ENCODE measurements at regions not wholly inside any gene's neighbourhood (a gene's known extent, or its start where the extent isn't known, plus 50 kb on each side); places are given as distances from the start of the nearest gene placed in this dataset.
"Not testable (repeated sequence)": the region's sequence is repeated elsewhere in the genome, so short reads cannot be mapped to it uniquely, and the experiment has no call there.

GRCh38 chr6:21282360-21282759 lies 311.2 kb upstream of the SOX4 start:
- not testable (repeated sequence) for DNase-seq (ENCODE audit: low read depth in 2 of 3, low spot score in 1 of 3)

- no peak for DNase-seq (ENCODE audit: low read depth in 2 of 3, low spot score in 1 of 3)
These were observed 309.4 kb upstream of the SOX4 start for GRCh38 chr6:21284166-21284565.

GRCh38 chr6:21284706-21285105 lies 308.8 kb upstream of the SOX4 start:
- no peak for DNase-seq (ENCODE audit: low read depth in 2 of 3, low spot score in 1 of 3)

- DNase-seq (ENCODE audit: low read depth in 2 of 3, low spot score in 1 of 3) = no peak
These were observed 299.4 kb upstream of the SOX4 start for GRCh38 chr6:21294144-21294543.

GRCh38 chr6:21295506-21296240 lies 297.9 kb upstream of the SOX4 start:
- no peak for DNase-seq (ENCODE audit: low read depth in 2 of 3, low spot score in 1 of 3)

- no peak for DNase-seq (ENCODE audit: low read depth in 2 of 3, low spot score in 1 of 3)
These were observed 295.9 kb upstream of the SOX4 start for GRCh38 chr6:21297665-21298064.

DNA sequence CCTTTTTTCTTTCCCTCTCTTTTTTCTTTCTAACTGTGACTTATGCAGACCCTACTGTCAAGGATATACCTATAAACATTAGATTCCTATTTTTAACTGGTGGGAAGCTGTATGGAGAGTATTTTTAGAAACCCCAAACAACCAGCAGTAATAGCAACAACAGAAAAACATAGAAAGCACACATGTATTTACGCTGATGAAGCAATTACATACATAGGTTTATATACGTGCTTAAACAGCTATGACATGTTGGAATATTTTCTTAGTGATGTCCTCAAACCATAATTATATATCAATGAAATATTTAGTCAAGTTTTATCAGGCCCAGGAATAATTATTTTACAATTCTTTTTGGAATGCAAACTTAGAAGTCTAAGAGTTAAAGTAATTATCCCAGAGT lies 294.3 kb upstream of the SOX4 start:
- DNase-seq (ENCODE audit: low read depth in 2 of 3, low spot score in 1 of 3) = no peak

DNA sequence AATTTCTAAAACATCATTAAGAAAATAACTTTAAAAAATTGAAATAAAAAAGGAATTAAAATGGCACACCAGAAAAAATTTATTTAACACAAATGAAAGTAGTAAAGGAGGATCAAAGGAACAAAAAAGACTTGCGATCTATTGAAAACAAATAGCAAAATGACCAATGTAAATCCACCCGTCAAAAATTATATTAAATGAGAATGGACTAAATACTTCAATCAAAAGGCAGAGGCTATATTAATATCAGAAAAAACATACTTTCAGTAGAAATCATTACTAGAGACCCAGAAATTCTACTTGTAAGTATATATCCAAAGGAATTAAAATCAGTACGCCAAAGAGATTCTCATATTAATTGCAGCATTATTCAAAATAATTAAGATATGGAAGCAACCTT lies 293.1 kb upstream of the SOX4 start:
- DNase-seq (ENCODE audit: low read depth in 2 of 3, low spot score in 1 of 3) = no peak

- DNase-seq (ENCODE audit: low read depth in 2 of 3, low spot score in 1 of 3) = no peak
These were observed 287.6 kb upstream of the SOX4 start for GRCh38 chr6:21305893-21306332.

DNA sequence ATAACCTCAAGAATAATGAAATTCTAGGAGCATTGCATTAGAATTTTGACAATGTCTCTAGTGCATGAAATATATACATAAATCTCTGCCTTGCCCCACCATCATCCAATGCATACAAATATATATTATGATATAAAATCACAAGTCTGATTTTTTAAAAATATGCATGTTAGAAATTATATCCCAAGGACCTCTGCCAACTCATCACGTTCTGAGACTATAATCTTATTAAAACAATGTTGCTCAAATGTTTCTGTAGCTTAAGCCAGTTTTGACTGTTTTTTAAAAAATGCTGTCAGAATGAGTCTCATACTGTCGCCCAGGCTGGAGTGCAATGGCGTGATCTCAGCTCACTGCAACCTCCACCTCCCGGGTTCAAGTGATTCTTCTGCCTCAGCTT lies 287.0 kb upstream of the SOX4 start:
- no peak for DNase-seq (ENCODE audit: low read depth in 2 of 3, low spot score in 1 of 3)

- DNase-seq (ENCODE audit: low read depth in 2 of 3, low spot score in 1 of 3) = no peak
These were observed 283.7 kb upstream of the SOX4 start for GRCh38 chr6:21309807-21310221.

DNA sequence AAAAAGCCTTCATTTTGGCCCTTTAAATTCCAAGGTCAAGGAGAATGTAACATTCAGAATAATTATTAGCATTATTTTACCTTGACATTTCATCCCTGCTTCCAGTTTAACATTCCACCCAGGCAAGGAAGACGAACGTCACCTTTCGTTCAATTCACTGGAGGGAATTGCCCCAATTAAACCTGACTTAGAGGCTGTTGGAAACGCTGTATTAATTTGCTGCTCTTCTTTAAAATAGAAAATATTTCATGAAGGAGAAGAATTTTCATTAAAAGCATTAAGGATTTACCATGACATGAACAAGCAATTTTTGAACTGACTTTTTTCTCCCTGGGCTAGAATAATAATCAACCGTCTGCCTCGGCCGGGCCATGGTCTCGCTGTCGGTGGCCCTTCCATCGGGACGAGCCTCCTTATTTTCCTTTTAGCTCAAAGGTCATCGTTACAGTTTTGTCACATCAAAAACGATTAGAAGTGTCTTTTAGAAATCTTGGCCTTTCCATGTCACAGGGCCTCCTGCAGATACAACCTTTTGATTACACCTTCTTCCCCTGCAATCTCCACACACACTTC lies 282.9 kb upstream of the SOX4 start:
- DNase-seq (ENCODE audit: low read depth in 2 of 3, low spot score in 1 of 3) = no peak

- no peak for DNase-seq (ENCODE audit: low read depth in 2 of 3, low spot score in 1 of 3)
These were observed 281.4 kb upstream of the SOX4 start for GRCh38 chr6:21312118-21312517.

GRCh38 chr6:21317642-21318041 lies 275.9 kb upstream of the SOX4 start:
- DNase-seq (ENCODE audit: low read depth in 2 of 3, low spot score in 1 of 3) = no peak

GRCh38 chr6:21321076-21321475 lies 272.5 kb upstream of the SOX4 start:
- DNase-seq (ENCODE audit: low read depth in 2 of 3, low spot score in 1 of 3) = no peak

DNA sequence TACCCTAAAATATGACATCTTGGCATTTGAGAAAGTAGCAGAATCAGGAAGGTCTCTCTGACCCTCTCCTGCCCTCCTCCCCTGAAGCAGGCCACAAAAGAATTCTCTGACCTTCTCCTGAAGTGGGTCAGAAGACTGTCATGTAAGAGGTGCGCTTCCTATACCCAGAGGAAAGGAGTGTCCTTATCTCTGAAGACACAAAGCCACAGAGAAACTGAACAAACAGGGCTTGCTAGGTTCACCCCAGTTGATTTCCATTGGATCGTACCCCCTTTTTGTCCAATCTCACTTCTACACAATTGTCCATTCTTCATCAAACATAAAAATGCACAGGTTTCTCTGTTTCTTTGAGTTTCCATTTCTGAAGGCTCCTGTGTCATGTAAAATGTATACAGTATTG lies 272.0 kb upstream of the SOX4 start:
- DNase-seq (ENCODE audit: low read depth in 2 of 3, low spot score in 1 of 3) = no peak

- DNase-seq (ENCODE audit: low read depth in 2 of 3, low spot score in 1 of 3) = no peak
These were observed 270.0 kb upstream of the SOX4 start for GRCh38 chr6:21323577-21323976.

GRCh38 chr6:21325201-21325856 lies 268.2 kb upstream of the SOX4 start:
- DNase-seq (ENCODE audit: low read depth in 2 of 3, low spot score in 1 of 3) = no peak

DNA sequence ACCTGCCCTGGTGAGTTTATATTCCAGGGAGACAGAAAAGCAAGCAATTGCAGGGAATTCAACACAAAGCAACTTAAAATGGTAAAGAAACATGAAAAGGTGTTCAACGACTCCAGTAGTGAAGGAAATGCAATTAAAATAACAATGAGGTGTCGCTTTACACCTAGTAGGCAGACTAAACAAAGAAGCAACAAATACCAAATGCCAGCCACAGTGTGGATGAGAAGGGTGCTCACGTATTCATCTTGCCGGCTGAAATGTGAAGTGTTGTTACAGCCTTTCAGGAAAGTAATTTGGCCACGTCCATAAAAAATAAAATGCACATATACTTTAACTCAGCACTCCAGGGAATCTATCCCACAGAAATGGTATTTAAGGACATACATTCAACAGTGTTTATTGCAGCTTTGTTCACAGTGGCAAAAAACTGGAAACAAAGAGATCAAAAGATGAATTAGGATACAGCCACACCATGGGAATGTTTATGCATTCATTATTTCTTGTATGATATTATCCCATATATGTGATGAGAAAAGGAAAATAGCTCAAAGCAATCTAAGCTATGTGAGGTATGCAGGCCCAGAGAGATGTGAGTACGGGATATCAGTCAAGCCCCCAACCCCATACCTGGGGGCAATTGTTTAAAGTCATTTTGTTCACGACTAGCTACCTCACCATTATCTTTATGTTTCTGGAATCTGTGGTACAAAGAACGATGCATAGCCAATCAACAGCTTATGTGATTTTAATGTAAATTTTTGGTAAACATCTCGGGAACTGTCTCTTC lies 266.0 kb upstream of the SOX4 start:
- DNase-seq (ENCODE audit: low read depth in 2 of 3, low spot score in 1 of 3) = no peak

DNA sequence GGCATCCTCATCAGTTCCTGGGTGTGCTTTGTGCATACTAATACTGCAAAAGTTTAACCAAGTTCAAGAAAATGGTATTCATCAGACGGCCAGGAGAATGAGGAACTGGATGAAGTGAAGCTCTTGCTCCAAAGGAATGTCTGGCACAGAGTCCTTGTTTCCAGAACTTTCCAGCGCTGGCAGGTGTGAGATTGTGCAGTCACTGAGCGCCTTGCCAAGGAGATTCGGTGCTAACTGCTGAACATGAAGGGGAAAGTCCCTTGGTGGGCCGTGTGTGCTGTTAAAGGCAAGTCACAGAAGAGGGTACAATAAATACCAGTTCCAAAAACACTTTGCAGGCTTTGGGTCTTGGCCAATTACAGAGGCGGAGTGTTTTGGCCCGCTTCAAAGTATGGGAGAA lies 262.3 kb upstream of the SOX4 start:
- DNase-seq (ENCODE audit: low read depth in 2 of 3, low spot score in 1 of 3) = no peak

- no peak for DNase-seq (ENCODE audit: low read depth in 2 of 3, low spot score in 1 of 3)
These were observed 261.5 kb upstream of the SOX4 start for GRCh38 chr6:21332077-21332476.

GRCh38 chr6:21332660-21333059 lies 260.9 kb upstream of the SOX4 start:
- DNase-seq (ENCODE audit: low read depth in 2 of 3, low spot score in 1 of 3) = no peak

All from stimulated activated CD4-positive, alpha-beta T cell treated with anti-CD3 and anti-CD28 coated beads, Interleukin-12 subunit alpha, Interleukin-12 subunit beta, amount 100 ng/mL, for 48 hours (primary cell).